Epithelial cell of prostate (primary cell): ENCODE measurements at regions not wholly inside any gene's neighbourhood (a gene's known extent, or its start where the extent isn't known, plus 50 kb on each side); places are given as distances from the start of the nearest gene placed in this dataset.

Source experiments
- DNase-seq: peaks from one replicate; pipeline ENCODE4 v3.0.0-alpha.2; 2011; ENCODE audit warnings: low read depth, low spot score
- H3K27ac ChIP-seq: fragments of 450-650 bp; 2 replicates; pipeline ENCODE4 v1.5.1; 2017; ENCODE audit warnings: mild to moderate bottlenecking

DNA sequence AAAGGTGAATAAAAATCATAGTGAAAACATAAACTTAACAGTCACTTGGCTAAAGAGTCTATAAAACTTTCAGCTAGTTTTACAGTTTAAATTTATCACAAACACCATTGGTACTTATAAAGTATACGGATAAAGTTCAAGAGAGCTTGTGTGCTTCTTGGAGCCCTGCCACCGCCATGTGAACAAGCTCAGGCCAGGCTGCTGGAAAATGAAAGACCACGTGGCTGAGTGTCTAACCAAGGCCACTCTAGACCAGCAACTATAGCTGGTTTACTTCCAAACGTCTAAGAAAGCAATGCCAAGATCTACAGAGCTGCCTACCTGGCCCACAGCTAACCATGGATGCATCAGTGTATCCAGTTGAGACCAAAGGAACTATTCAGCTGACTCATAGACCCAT, 66.3 kb upstream of the API5 start:
- H3K27ac ChIP-seq: no peak overlapping the region
- DNase-seq: no peak

DNA sequence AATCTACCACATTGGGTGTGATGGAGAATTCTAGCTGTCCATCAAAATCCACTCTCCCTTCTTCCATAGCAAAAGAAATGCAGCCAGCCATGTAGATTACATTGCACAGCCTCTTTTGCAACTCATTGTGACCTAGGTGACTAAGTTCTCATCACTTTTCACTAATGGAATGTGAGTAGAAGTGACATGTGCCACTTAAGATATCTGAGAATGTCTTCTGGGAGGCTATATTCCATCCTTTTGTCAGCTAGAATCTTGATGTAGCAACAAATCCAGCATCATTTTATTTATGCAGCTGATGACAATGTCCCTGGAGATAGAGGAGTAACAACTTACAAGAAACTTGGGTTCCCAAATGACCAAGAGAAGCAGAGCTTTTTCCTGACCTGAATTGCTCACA, 61.5 kb upstream of the API5 start:
- no peak for DNase-seq

DNA sequence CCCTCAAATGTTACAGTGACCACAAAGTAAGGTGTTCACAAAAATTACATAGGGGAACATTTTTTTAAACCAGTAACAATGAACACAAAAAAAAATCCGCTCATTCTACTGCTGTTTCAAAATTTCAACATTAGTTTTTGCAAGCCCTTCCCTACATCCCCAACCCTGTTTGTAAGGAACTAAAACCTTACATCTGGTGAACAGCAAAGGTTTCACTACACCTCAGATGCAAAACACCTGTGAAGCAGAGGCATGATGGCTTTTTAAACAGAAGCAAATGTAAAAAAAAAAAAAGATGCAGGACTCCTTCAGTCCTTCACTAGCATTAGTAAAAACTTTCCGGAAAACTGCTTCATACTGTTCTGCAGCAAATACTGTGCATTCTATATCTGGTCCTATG, 50.0 kb upstream of the API5 start:
- no peak overlapping the region for H3K27ac ChIP-seq
- DNase-seq: no peak

More for the DNA sequence above, 61.5 kb upstream of the API5 start:
- H3K27ac ChIP-seq: no peak overlapping the region
